Esophagus muscularis mucosa (tissue), 4 donors: ENCODE measurements at regions not wholly inside any gene's neighbourhood (a gene's known extent, or its start where the extent isn't known, plus 50 kb on each side); places are given as distances from the start of the nearest gene placed in this dataset.

Experiments
- DNase-seq: peaks from one replicate; pipeline ENCODE4 v3.0.0-alpha.2; 2017; ENCODE audit errors: extremely low spot score
- H3K27ac ChIP-seq, 4 donors: fragments of 200-600 bp; sonication (generic); replicated peaks in 1 of 4; 1 replicate in 3 of 4; 2 replicates in 1 of 4; pipeline ENCODE4 v1.5.1; 2016 to 2019; ENCODE audit warnings: mild to moderate bottlenecking in 1 of 4
- H3K27me3 ChIP-seq, 4 donors: fragments of 200-600 bp; sonication (generic); one replicate each; pipeline versions ENCODE4 v1.5.1 to v1.6.0; 2016 to 2019
- H3K36me3 ChIP-seq, 4 donors: fragments of 200-600 bp; sonication (generic); one replicate each; pipeline ENCODE4 v1.5.1; 2016 to 2019
- H3K4me1 ChIP-seq, 4 donors: fragments of 200-600 bp; sonication (generic); one replicate each; pipeline ENCODE4 v1.5.1; 2016 to 2019
- H3K4me3 ChIP-seq, 4 donors: fragments of 200-600 bp; sonication (generic); 1 replicate in 2 of 4; 2 replicates in 2 of 4; pipeline ENCODE4 v1.5.1; 2016 to 2019; ENCODE audit warnings: mild to moderate bottlenecking in 4 of 4, moderate library complexity in 1 of 4
- H3K9me3 ChIP-seq, 4 donors: fragments of 200-600 bp; sonication (generic); 1 replicate in 3 of 4; 2 replicates in 1 of 4; pipeline ENCODE4 v1.5.1; 2016 to 2019
- POLR2AphosphoS5 ChIP-seq, 2 donors: sonication (generic); formaldehyde crosslinking; IDR thresholded peaks; one replicate each; pipeline ENCODE4 v1.6.1; 2017; ENCODE audit warnings: antibody characterized with exemption in 2 of 2
- WGBS: methylation state at CpG from one replicate; pipeline ENCODE4 v1.1.5; 2018; 5-methylcytosine and 5-hydroxymethylcytosine counted together
- intact Hi-C: fragments of 100-400 bp; cut with DNase I; formaldehyde crosslinking; loops from one replicate; pipeline ENCODE4 v1.15.1; 2023

DNA sequence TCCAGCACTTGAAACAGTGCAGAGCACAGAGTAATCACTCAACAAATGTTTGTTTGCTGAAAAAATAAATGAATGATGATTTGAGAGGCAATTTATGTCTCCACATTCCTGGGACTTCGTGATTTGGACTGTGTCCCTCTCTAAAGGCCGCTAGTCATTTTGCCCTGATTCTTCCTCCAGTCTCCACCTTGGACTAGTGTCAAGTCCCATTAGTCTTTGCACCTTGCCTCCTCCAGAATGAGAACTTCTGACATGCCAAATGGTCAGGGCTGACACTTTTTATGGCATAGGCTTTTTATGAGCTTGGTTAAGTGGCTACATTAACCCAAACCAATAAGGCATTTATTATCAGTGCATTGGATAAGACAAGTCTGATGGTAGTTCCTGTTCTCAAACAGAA, 65.1 kb upstream of the POF1B start:
- H3K9me3 ChIP-seq, result peaks cover 0 to 11% (median 0%) of the 10 kb centered on the region in 4 donors
- WGBS, result 45% methylated on average over 2 of the region's 2 CpGs
- H3K27ac ChIP-seq, result no peak overlapping the region
- intact Hi-C loops, result no loop called here
- no peak overlapping the region for H3K4me3 ChIP-seq
- TF ChIP-seq POLR2AphosphoS5 (IDR thresholded peaks at IDR 0.05), result no peak
- no peaks in the 10 kb centered on the region for H3K27me3 ChIP-seq
- no peaks in the 10 kb centered on the region for H3K4me1 ChIP-seq
- no peaks in the 10 kb centered on the region for H3K36me3 ChIP-seq
- DNase-seq, result no peak
